K562 (cell line): ENCODE measurements at regions not wholly inside any gene's neighbourhood (a gene's known extent, or its start where the extent isn't known, plus 50 kb on each side); places are given as distances from the start of the nearest gene placed in this dataset.

ENCODE experiments used
- ATAC-seq: fragments of 200-7000 bp; cut with Tn5 transposase; 3 replicates; pipeline ENCODE4 v1.9.1; 2020; ENCODE audit warnings: moderate library complexity
- BruUV-seq: library from RNA; stranded (reverse); fragments of 400-500 nt; replicated peaks from 2 replicates; lab custom pipeline; 2021; lab: Mats Ljungman, UMichigan
- CTCF ChIA-PET: fragments of 300-600 bp; formaldehyde crosslinking; extraction: SDS; loops from one replicate; lab custom pipeline; 2021; ENCODE audit warnings: low intra/inter-chr PET ratio; lab: Yijun Ruan, JAX
- POLR2A ChIA-PET: fragments of 300-600, 350-650 bp; sonication (Branson Sonifier 250); formaldehyde crosslinking; extraction: SDS; loops from one replicate; lab custom pipeline; 2021; ENCODE audit warnings: antibody characterized with exemption, inconsistent platforms; lab: Yijun Ruan, JAX
- DNase-seq, 4 experiments: peaks; one replicate each; pipeline versions ENCODE4 v3.0.0 to v3.0.0-alpha.2; 2011 to 2018; ENCODE audit warnings: low spot score in 3 of 4, mixed read lengths in 3 of 4; ENCODE audit errors: extremely low read depth in 1 of 4
- FAIRE-seq: peaks from 2 replicates; lab custom pipeline; 2011; peaks lifted over from hg19 to GRCh38; lab: Jason Lieb, UNC
- H2AFZ ChIP-seq: 2 replicates; pipeline ENCODE4 v1.6.0; 2011; ENCODE audit warnings: low read depth, low read length, control low read depth, inconsistent platforms
- H3K27ac ChIP-seq: fragments of 200-600 bp; 3 replicates; pipeline ENCODE4 v1.8.0; 2011; ENCODE audit warnings: low read depth, mild to moderate bottlenecking, control low read depth, inconsistent platforms, low read length, moderate library complexity, mixed read lengths; ENCODE audit errors: extremely low read depth
- H3K27me3 ChIP-seq, 2 experiments: fragments of 300-600 bp in 1 of 2; 2 replicates in 1 of 2; 3 replicates in 1 of 2; pipeline versions ENCODE4 v1.6.0 to v1.8.0; 2011; ENCODE audit warnings: inconsistent platforms in 2 of 2, low read length in 2 of 2, mild to moderate bottlenecking in 1 of 2, mixed read lengths in 1 of 2, moderate library complexity in 1 of 2; ENCODE audit not compliant: control insufficient read depth in 2 of 2, insufficient read depth in 2 of 2
- H3K36me3 ChIP-seq: fragments of 300-600 bp; 3 replicates; pipeline ENCODE4 v1.8.0; 2011; ENCODE audit warnings: mild to moderate bottlenecking, low read length, inconsistent platforms; ENCODE audit not compliant: control insufficient read depth, insufficient read depth
- H3K4me1 ChIP-seq, 2 experiments: fragments of 200-600 bp in 1 of 2; replicated peaks in 1 of 2; 2 replicates in 1 of 2; 3 replicates in 1 of 2; pipeline versions ENCODE4 v1.5.1 to v1.8.0; 2011; ENCODE audit warnings: inconsistent platforms in 2 of 2, low read length in 2 of 2, mild to moderate bottlenecking in 1 of 2, mixed read lengths in 1 of 2, moderate library complexity in 1 of 2; ENCODE audit not compliant: control insufficient read depth in 2 of 2, insufficient read depth in 2 of 2
- H3K4me2 ChIP-seq: 2 replicates; pipeline ENCODE4 v1.6.1; 2011; ENCODE audit warnings: low read length, control low read depth, inconsistent platforms, mixed read lengths; ENCODE audit not compliant: insufficient read depth
- H3K4me3 ChIP-seq: fragments of 200-600 bp; sonication (generic), shearing (Covaris generic); 2 replicates; pipeline ENCODE4 v1.5.1; 2016; ENCODE audit warnings: control low read depth, inconsistent platforms
- H3K79me2 ChIP-seq: fragments of 200-600 bp; 3 replicates; pipeline ENCODE4 v1.8.0; 2011; ENCODE audit warnings: low read length, inconsistent platforms; ENCODE audit not compliant: control insufficient read depth, insufficient read depth
- H3K9ac ChIP-seq, 2 experiments: 2 replicates each; pipeline versions ENCODE4 v1.6.0 to v1.6.1; 2011; ENCODE audit warnings: low read depth in 2 of 2, low read length in 2 of 2, control low read depth in 1 of 2, inconsistent platforms in 1 of 2, mild to moderate bottlenecking in 1 of 2, mixed read lengths in 1 of 2; ENCODE audit not compliant: insufficient read depth in 1 of 2
- H3K9me1 ChIP-seq: one replicate; pipeline ENCODE4 v1.6.0; 2011; ENCODE audit warnings: inconsistent platforms, mild to moderate bottlenecking, low read length, moderate library complexity; ENCODE audit not compliant: control insufficient read depth, insufficient read depth
- H3K9me3 ChIP-seq: replicated peaks from 2 replicates; pipeline ENCODE4 v1.5.1; 2011; ENCODE audit warnings: low read depth, low read length, inconsistent platforms; ENCODE audit not compliant: control insufficient read depth, insufficient read depth
- H4K20me1 ChIP-seq: replicated peaks from 2 replicates; pipeline ENCODE4 v1.6.1; 2011; ENCODE audit warnings: low read length, inconsistent platforms, mixed read lengths; ENCODE audit not compliant: control insufficient read depth, insufficient read depth
- CTCF ChIP-seq, 3 experiments: IDR thresholded peaks in 2 of 3; conservative IDR thresholded peaks in 1 of 3; 2 replicates each; pipeline ENCODE4 v1.5.1; 2011 to 2012; ENCODE audit warnings: low read length in 3 of 3, mild to moderate bottlenecking in 3 of 3, control low read depth in 2 of 3, improper control_type of control experiment in 1 of 3, inconsistent platforms in 1 of 3, low read depth in 1 of 3, mixed read lengths in 1 of 3, moderate library complexity in 1 of 3; ENCODE audit not compliant: insufficient read depth in 2 of 3
- NFE2 ChIP-seq: IDR thresholded peaks from 2 replicates; pipeline ENCODE4 v1.6.1; 2014; ENCODE audit warnings: antibody characterized with exemption, low read depth
- NR3C1 ChIP-seq: sonication (generic); formaldehyde crosslinking; IDR thresholded peaks from 2 replicates; pipeline ENCODE4 v1.8.1; 2022; ENCODE audit warnings: missing genetic modification reagents
- RAD21 ChIP-seq, 2 experiments: fragments of 250-450 bp in 1 of 2; fragments of 450-650 bp in 1 of 2; sonication (Bioruptor Pico) in 1 of 2; formaldehyde crosslinking in 1 of 2; IDR thresholded peaks in 1 of 2; conservative IDR thresholded peaks in 1 of 2; 2 replicates each; pipeline versions ENCODE4 v1.4.0 to v1.8.0; 2020 to 2022; ENCODE audit warnings: mild to moderate bottlenecking in 2 of 2, moderate library complexity in 1 of 2
- RBM17 ChIP-seq: fragments of 200-400 bp; formaldehyde crosslinking; IDR thresholded peaks from 2 replicates; pipeline ENCODE4 v1.6.1; 2017; ENCODE audit warnings: low read depth, mild to moderate bottlenecking, low read length, borderline replicate concordance
- REST ChIP-seq, 2 experiments: fragments of 450-650 bp; formaldehyde crosslinking in 1 of 2; IDR thresholded peaks; 2 replicates each; pipeline versions ENCODE4 v1.4.0 to v1.6.1; 2014 to 2020; ENCODE audit warnings: mild to moderate bottlenecking in 2 of 2, borderline replicate concordance in 1 of 2, low read depth in 1 of 2
- SPI1 ChIP-seq: IDR thresholded peaks from 2 replicates; pipeline ENCODE4 v1.6.1; 2011; ENCODE audit warnings: low read depth, low read length, control low read depth, borderline replicate concordance
- ZNF408 ChIP-seq: fragments of 250-450 bp; sonication (Bioruptor Pico); IDR thresholded peaks from 2 replicates; pipeline ENCODE4 v1.4.0; 2020; ENCODE audit warnings: low read depth, mild to moderate bottlenecking, moderate library complexity
- WGBS: fragments of 100-300 bp; shearing (Covaris generic); methylation state at CpG from one replicate; pipeline ENCODE4 v1.1.6; 2016; ENCODE audit warnings: low coverage, mixed read lengths; ENCODE audit not compliant: insufficient coverage; ENCODE audit errors: missing lambda C conversion rate; 5-methylcytosine and 5-hydroxymethylcytosine counted together
- in situ Hi-C: fragments of 300-500 bp; cut with MboI; formaldehyde crosslinking; loops from 4 replicates; pipeline ENCODE4 v1.15.0; 2018; ENCODE audit warnings: inconsistent platforms, mixed read lengths
- intact Hi-C: fragments of 100-400 bp; cut with micrococcal nuclease; formaldehyde crosslinking; loops from 2 replicates; pipeline ENCODE4 v1.14.2; 2022

GRCh38 chr15:95922431-95922830 is 408.1 kb upstream of the NR2F2 start:
- 64% methylated on average over 7 of the region's 7 CpGs for WGBS
- Histone ChIP-seq H3K9me3 (no peaks in the 10 kb centered on the region), H3K4me1 (peaks cover 0 to 19% of the 10 kb centered on the region in 2 experiments; a peak in 3 of 5 replicates), H3K79me2 (no peaks in the 10 kb centered on the region), H2AFZ (peak overlapping the region; percentile 41), H3K27ac (no peak overlapping the region), H3K9me1 (no peaks in the 10 kb centered on the region), H3K4me2 (no peak overlapping the region), H3K27me3 (no peaks in the 10 kb centered on the region), H3K36me3 (no peaks in the 10 kb centered on the region), H3K9ac (no peak overlapping the region), H3K4me3 (no peak overlapping the region), H4K20me1 (no peaks in the 10 kb centered on the region)
- intact Hi-C loops (loop anchor here (10.0 kb wide), 1 partner anchor 212 kb away; no protein-coding TSS in a partner anchor), in situ Hi-C loops (loop anchor here (10.0 kb wide), 1 partner anchor 412 kb away; the partner anchor contains the start of gene NR2F2)
- ATAC-seq (peak; percentile 80), FAIRE-seq (peak; percentile 65), DNase-seq (peak in 2 of 4 experiments; percentile 17 to 41)
- CTCF ChIA-PET = no interaction called here
- no TSS peak for BruUV-seq
- POLR2A ChIA-PET = no interaction called here
- TF ChIP-seq SPI1 (peak; percentile 64), NR3C1 (CRISPR knock-in tag) (no peak), NFE2 (no peak), RBM17 (no peak), CTCF (IDR thresholded peaks at IDR 0.05 in 2 of 3, conservative IDR thresholded peaks at IDR 0.05 in 1 of 3; ENCODE audit: insufficient read depth in 2 of 3, low read depth in 1 of 3, low read length in 3 of 3) (peak; percentile 34 to 49 (median 39); a peak in 4 of 6 replicates), REST (IDR thresholded peaks at IDR 0.05; ENCODE audit: borderline replicate concordance) (peak; percentile 43; the same call in 1 of the 2 replicates), REST (CRISPR knock-in tag; IDR thresholded peaks at IDR 0.05; ENCODE audit: low read depth) (no peak), ZNF408 (CRISPR knock-in tag) (no peak), RAD21 (CRISPR knock-in tag; conservative IDR thresholded peaks at IDR 0.05 in 1 of 2, IDR thresholded peaks at IDR 0.05 in 1 of 2) (peak; percentile 13 to 69; a peak in 2 of 4 replicates)
